ENCODE measurements at regions not wholly inside any gene's neighbourhood (a gene's known extent, or its start where the extent isn't known, plus 50 kb on each side); places are given as distances from the start of the nearest gene placed in this dataset.

- Histone ChIP-seq H3K9ac (ENCODE audit: low read depth in 1 of 2, low read length in 2 of 2) (no peak overlapping the region), H3K27me3 (ENCODE audit: control insufficient read depth in 4 of 4, insufficient read depth in 4 of 4, low read length in 3 of 4) (no peaks in the 10 kb centered on the region), H3K4me1 (ENCODE audit: control insufficient read depth in 4 of 4, insufficient read depth in 4 of 4, low read length in 3 of 4) (no peaks in the 10 kb centered on the region), H3K27ac (ENCODE audit: low read depth in 1 of 2, low read length in 2 of 2) (no peak overlapping the region), H3K4me3 (ENCODE audit: low read depth in 1 of 3, low read length in 3 of 3) (no peak overlapping the region), H3K9me3 (ENCODE audit: control insufficient read depth in 4 of 4, low read length in 3 of 4) (peaks cover 0 to 7% (median 3%) of the 10 kb centered on the region in 4 donors), H3K36me3 (ENCODE audit: control insufficient read depth in 4 of 4, insufficient read depth in 3 of 4, low read depth in 1 of 4, low read length in 3 of 4) (peaks cover 0 to 13% (median 3%) of the 10 kb centered on the region in 4 donors)
- no peak for DNase-seq (ENCODE audit: low spot score)
- TF ChIP-seq FOXA1 (IDR thresholded peaks at IDR 0.05) (no peak), EGR1 (IDR thresholded peaks at IDR 0.05; ENCODE audit: low read depth in 2 of 2) (peak in 1 of 2 donors; percentile 20), FOXA2 (IDR thresholded peaks at IDR 0.05) (no peak), YY1 (IDR thresholded peaks at IDR 0.05) (no peak), RAD21 (IDR thresholded peaks at IDR 0.05) (peak; percentile 16 to 65), SP1 (IDR thresholded peaks at IDR 0.05) (peak; percentile 50), NR2F2 (IDR thresholded peaks at IDR 0.05) (peak; percentile 69), CTCF (IDR thresholded peaks at IDR 0.05; ENCODE audit: low read depth, low read length, missing input control) (peak; percentile 26)
- 76% methylated on average over 2 of the region's 2 CpGs for WGBS
These were observed 642.9 kb upstream of the KCNMB2 start for GRCh38 chr3:177893331-177893730.

GRCh38 chr3:177894081-177894728, 642.0 kb upstream of the KCNMB2 start:
- H3K27me3 ChIP-seq (ENCODE audit: control insufficient read depth in 4 of 4, insufficient read depth in 4 of 4, low read length in 3 of 4): no peaks in the 10 kb centered on the region
- no peak overlapping the region for H3K4me3 ChIP-seq (ENCODE audit: low read depth in 1 of 3, low read length in 3 of 3)
- WGBS: 94% methylated on average over 5 of the region's 5 CpGs

More at GRCh38 chr3:177894081-177894728, 642.0 kb upstream of the KCNMB2 start:
- Histone ChIP-seq H3K4me1 (ENCODE audit: control insufficient read depth in 4 of 4, insufficient read depth in 4 of 4, low read length in 3 of 4) (no peaks in the 10 kb centered on the region), H3K9me3 (ENCODE audit: control insufficient read depth in 4 of 4, low read length in 3 of 4) (peaks cover 6 to 16% (median 9%) of the 10 kb centered on the region in 4 donors), H3K36me3 (ENCODE audit: control insufficient read depth in 4 of 4, insufficient read depth in 3 of 4, low read depth in 1 of 4, low read length in 3 of 4) (peaks cover 0 to 13% (median 5%) of the 10 kb centered on the region in 4 donors), H3K27ac (ENCODE audit: low read depth in 1 of 2, low read length in 2 of 2) (no peak overlapping the region), H3K9ac (ENCODE audit: low read depth in 1 of 2, low read length in 2 of 2) (no peak overlapping the region)
- TF ChIP-seq RXRA (IDR thresholded peaks at IDR 0.05) (no peak), ATF3 (IDR thresholded peaks at IDR 0.05) (no peak), HNF4G (IDR thresholded peaks at IDR 0.05) (no peak), FOXA1 (IDR thresholded peaks at IDR 0.05) (no peak), EGR1 (IDR thresholded peaks at IDR 0.05; ENCODE audit: low read depth in 2 of 2) (no peak), TAF1 (conservative IDR thresholded peaks at IDR 0.05) (no peak), FOXA2 (IDR thresholded peaks at IDR 0.05) (no peak), YY1 (IDR thresholded peaks at IDR 0.05) (no peak), HNF4A (conservative IDR thresholded peaks at IDR 0.05) (no peak), RAD21 (IDR thresholded peaks at IDR 0.05) (no peak), JUND (IDR thresholded peaks at IDR 0.05) (no peak), NR2F2 (IDR thresholded peaks at IDR 0.05) (no peak), CTCF (IDR thresholded peaks at IDR 0.05; ENCODE audit: low read depth, low read length, missing input control) (no peak), MAX (IDR thresholded peaks at IDR 0.05) (no peak), SP1 (IDR thresholded peaks at IDR 0.05) (no peak), ZBTB33 (IDR thresholded peaks at IDR 0.05) (no peak), GABPA (IDR thresholded peaks at IDR 0.05 in 1 of 2, conservative IDR thresholded peaks at IDR 0.05 in 1 of 2) (no peak)
- TF ChIP-seq, protein P1, sequence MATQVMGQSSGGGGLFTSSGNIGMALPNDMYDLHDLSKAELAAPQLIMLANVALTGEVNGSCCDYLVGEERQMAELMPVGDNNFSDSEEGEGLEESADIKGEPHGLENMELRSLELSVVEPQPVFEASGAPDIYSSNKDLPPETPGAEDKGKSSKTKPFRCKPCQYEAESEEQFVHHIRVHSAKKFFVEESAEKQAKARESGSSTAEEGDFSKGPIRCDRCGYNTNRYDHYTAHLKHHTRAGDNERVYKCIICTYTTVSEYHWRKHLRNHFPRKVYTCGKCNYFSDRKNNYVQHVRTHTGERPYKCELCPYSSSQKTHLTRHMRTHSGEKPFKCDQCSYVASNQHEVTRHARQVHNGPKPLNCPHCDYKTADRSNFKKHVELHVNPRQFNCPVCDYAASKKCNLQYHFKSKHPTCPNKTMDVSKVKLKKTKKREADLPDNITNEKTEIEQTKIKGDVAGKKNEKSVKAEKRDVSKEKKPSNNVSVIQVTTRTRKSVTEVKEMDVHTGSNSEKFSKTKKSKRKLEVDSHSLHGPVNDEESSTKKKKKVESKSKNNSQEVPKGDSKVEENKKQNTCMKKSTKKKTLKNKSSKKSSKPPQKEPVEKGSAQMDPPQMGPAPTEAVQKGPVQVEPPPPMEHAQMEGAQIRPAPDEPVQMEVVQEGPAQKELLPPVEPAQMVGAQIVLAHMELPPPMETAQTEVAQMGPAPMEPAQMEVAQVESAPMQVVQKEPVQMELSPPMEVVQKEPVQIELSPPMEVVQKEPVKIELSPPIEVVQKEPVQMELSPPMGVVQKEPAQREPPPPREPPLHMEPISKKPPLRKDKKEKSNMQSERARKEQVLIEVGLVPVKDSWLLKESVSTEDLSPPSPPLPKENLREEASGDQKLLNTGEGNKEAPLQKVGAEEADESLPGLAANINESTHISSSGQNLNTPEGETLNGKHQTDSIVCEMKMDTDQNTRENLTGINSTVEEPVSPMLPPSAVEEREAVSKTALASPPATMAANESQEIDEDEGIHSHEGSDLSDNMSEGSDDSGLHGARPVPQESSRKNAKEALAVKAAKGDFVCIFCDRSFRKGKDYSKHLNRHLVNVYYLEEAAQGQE (IDR thresholded peaks at IDR 0.05): no peak
- DNase-seq (ENCODE audit: low spot score): no peak
